Activated naive CD4-positive, alpha-beta T cell treated with anti-CD3 and anti-CD28 coated beads, Interleukin-2, amount 10 ng/mL, durations not matched to agents 7 days and 5 days (primary cell): ENCODE measurements at regions not wholly inside any gene's neighbourhood (a gene's known extent, or its start where the extent isn't known, plus 50 kb on each side); places are given as distances from the start of the nearest gene placed in this dataset.

ENCODE experiments used
- CTCF ChIA-PET: fragments of 350-600 bp; sonication (Branson Sonifier 250); formaldehyde crosslinking; loops from one replicate; lab custom pipeline; 2021; ENCODE audit warnings: antibody characterized with exemption; lab: Charles Lee
- DNase-seq: peaks from one replicate; pipeline ENCODE4 v3.0.0-alpha.2; 2020
- H3K27ac Mint-ChIP-seq: one replicate; pipeline ENCODE4 v1.8.0; 2021; ENCODE audit warnings: mild to moderate bottlenecking, moderate library complexity, mixed read lengths
- H3K27me3 Mint-ChIP-seq: one replicate; pipeline ENCODE4 v1.8.0; 2021; ENCODE audit warnings: mild to moderate bottlenecking, mixed read lengths
- H3K36me3 Mint-ChIP-seq: one replicate; pipeline ENCODE4 v1.8.0; 2021; ENCODE audit warnings: mixed read lengths
- H3K4me1 Mint-ChIP-seq: one replicate; pipeline ENCODE4 v1.8.0; 2021; ENCODE audit warnings: mixed read lengths
- H3K4me3 Mint-ChIP-seq: one replicate; pipeline ENCODE4 v1.8.0; 2021; ENCODE audit warnings: mild to moderate bottlenecking, moderate library complexity, mixed read lengths
- H3K9me3 Mint-ChIP-seq: one replicate; pipeline ENCODE4 v1.8.0; 2021; ENCODE audit warnings: mixed read lengths

DNA sequence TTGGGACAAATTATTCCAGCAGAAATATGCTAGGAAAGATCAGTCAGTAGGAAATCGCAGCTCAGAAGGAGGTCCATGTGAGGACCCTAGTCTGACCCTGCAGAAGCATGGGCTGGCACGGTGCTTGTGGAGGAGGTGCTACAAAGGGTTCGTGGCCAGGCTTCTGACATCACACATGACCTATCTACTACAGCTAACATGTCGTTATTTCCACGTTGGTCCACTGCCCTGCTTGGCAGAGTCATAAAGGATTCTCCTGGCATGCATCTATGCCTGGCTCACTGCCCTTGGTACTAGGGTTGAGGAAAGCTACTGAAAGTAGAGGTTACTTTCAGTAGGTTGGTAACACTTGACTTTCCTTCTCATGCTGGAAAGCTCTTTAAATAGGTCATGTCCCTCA is 118.1 kb upstream of the SHISA6 start:
- no peaks in the 10 kb centered on the region for H3K4me1 Mint-ChIP-seq
- no peaks in the 10 kb centered on the region for H3K36me3 Mint-ChIP-seq
- CTCF ChIA-PET = no interaction called here

DNA sequence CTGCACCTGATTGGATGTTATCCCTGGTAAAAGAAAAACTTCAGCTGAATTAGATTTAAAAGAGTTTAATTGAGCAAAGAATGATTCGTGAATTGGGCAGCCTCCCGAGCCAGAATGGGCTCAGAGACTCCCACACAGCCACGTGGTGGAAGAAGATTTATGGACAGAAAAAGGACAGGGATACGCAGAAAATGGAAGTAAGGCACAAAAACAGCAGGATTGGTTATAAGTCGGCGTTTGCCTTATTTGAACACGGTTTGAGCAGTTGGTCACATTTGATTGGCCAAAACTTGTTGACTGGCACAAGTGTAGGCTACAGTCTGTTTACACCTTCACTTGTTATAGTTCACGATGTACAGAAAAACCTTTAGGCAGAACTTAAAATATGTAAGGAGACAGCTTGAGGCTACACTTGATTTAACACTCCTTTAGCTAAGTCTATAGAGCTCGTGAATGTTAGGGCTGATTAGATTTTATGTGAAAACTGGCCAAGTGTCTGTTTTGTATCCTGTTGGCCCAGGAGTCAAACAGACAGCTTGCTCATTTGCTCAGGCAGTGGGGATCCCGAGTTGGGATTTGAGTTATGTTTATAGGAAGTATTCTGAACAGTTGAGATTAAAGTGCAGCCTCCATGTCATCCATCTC is 119.5 kb upstream of the SHISA6 start:
- H3K9me3 Mint-ChIP-seq = peaks cover 10% of the 10 kb centered on the region
- H3K27ac Mint-ChIP-seq = no peak overlapping the region
- no peak for DNase-seq
- H3K4me1 Mint-ChIP-seq = no peaks in the 10 kb centered on the region
- no peak overlapping the region for H3K4me3 Mint-ChIP-seq
- H3K36me3 Mint-ChIP-seq = no peaks in the 10 kb centered on the region
- CTCF ChIA-PET = no interaction called here
- no peaks in the 10 kb centered on the region for H3K27me3 Mint-ChIP-seq

More for the DNA sequence above, 118.1 kb upstream of the SHISA6 start:
- Mint-ChIP-seq H3K4me3 (no peak overlapping the region), H3K9me3 (peaks cover 9% of the 10 kb centered on the region), H3K27ac (no peak overlapping the region), H3K27me3 (no peaks in the 10 kb centered on the region)
- DNase-seq = no peak

DNA sequence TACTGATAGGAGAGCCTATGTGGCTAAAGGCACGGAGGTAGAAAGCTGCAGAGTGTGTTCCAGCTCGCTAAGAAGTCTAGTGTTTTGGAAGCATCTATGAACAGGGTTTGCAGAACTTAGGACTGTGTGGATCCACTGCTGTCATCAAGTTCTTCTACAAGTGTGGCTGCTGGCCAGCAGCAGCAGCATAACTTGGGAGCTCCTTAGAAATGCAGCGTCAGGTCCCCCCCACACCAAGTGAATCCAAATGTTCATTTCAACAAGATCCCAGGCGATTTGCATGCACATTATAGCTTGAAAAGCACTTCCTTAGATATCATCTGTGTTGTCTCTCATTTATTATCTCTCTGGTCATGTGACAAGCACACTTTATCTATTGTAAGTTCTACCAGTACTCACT is 131.9 kb upstream of the SHISA6 start:
- Mint-ChIP-seq H3K27ac (no peak overlapping the region), H3K27me3 (no peaks in the 10 kb centered on the region), H3K36me3 (no peaks in the 10 kb centered on the region), H3K9me3 (peaks cover 10% of the 10 kb centered on the region), H3K4me1 (no peaks in the 10 kb centered on the region), H3K4me3 (no peak overlapping the region)
- CTCF ChIA-PET = no interaction called here
- no peak for DNase-seq

DNA sequence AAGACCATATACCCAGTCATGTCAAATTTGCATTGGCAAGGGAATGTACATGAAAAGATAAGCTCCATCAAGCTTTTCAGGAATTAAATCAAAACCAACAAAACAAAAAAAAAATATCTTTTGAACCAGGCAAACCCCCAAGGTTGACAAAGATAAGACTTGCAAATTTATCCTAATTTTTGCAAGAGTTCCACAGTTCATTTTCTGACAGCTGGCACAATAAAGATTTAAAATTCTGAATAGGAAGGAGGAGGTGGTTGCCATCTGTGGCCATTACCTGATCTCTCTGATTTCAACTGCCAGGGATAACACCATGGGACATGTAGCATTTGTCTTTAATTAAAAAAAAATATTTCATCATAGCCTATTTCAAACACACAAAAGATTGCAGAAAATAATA is 135.9 kb upstream of the SHISA6 start:
- no peaks in the 10 kb centered on the region for H3K27me3 Mint-ChIP-seq
- CTCF ChIA-PET = no interaction called here
- no peaks in the 10 kb centered on the region for H3K4me1 Mint-ChIP-seq
- H3K36me3 Mint-ChIP-seq = no peaks in the 10 kb centered on the region
- H3K4me3 Mint-ChIP-seq = no peak overlapping the region
- H3K27ac Mint-ChIP-seq = no peak overlapping the region
- no peak for DNase-seq
- peaks cover 10% of the 10 kb centered on the region for H3K9me3 Mint-ChIP-seq

DNA sequence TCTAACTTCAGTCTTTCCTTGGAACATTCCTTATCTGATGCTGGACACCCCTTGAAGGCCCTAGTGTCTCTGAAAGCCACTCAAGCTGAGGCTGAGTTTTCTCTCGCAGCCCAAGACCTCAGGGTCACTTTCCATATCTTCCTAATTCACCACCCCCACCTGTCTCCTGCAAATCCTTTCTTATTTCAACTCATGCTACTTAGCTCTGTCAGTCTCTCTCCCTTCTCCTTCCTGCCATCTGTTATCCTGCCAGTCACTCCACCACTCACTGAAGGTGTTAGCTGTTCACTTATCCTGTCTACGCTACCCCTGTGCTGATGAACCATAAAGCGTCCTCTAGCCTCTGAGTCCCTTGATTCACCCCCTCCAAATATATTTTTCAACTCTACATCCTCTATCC is 143.9 kb upstream of the SHISA6 start:
- H3K4me1 Mint-ChIP-seq = no peaks in the 10 kb centered on the region
- CTCF ChIA-PET = no interaction called here
- peaks cover 9% of the 10 kb centered on the region for H3K9me3 Mint-ChIP-seq
- H3K36me3 Mint-ChIP-seq = no peaks in the 10 kb centered on the region
- DNase-seq = no peak
- H3K27ac Mint-ChIP-seq = no peak overlapping the region
- no peak overlapping the region for H3K4me3 Mint-ChIP-seq
- no peaks in the 10 kb centered on the region for H3K27me3 Mint-ChIP-seq

DNA sequence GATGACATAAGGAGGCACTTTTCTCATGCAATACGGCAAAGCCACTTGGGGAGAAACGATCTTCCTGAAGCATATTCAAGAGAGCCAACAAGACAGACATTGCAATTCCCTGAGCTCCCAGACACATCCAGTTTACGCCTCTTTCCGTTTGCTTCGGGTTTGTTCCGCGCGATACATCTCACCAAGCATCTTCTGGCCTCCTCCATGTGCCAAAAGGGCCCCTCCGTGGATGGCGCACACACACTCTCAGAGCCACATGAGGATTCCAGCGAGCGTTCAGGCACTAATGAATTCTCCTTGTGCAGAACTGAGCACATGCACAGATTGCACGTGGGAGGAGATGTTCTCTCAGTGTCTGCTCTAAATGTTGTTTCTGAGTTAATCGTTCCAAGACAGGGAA is 146.7 kb upstream of the SHISA6 start:
- Mint-ChIP-seq H3K27ac (no peak overlapping the region), H3K36me3 (no peaks in the 10 kb centered on the region), H3K27me3 (no peaks in the 10 kb centered on the region), H3K9me3 (peaks cover 7% of the 10 kb centered on the region), H3K4me3 (no peak overlapping the region), H3K4me1 (no peaks in the 10 kb centered on the region)
- DNase-seq = no peak
- CTCF ChIA-PET = no interaction called here

DNA sequence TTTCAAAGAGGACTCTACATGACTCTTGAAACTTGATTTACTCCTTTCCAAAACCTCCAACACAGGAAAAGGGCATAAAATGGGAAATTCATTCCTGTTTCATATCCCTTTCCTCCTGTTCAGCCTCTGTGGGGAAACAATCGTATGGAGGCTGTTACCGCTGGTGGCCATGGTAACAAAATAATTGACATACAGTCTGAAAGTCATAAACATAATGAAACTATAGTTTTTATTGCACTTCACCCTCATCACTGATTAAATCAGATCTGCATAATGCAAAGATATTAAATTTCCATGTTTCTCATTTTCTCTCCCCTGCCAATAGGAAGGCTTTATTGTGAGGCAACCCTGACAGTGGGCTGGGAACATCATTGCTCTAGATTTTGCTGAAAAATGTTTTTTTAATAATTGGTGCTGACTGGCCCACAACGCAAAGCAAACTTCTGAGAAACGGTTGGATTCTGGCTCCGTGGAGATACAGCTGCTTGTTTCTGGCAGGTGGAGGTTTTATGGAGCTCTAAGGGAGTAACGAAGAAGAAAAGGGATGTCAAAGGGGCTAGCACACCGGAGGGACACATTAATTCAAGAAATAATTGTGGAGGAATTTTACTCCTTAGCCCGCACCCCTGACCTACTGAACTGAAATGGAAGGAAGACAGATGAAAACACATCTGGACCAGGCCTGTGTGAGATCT is 154.2 kb upstream of the SHISA6 start:
- Mint-ChIP-seq H3K9me3 (peaks cover 8% of the 10 kb centered on the region), H3K36me3 (no peaks in the 10 kb centered on the region), H3K27me3 (no peaks in the 10 kb centered on the region), H3K27ac (no peak overlapping the region), H3K4me3 (no peak overlapping the region), H3K4me1 (no peaks in the 10 kb centered on the region)
- CTCF ChIA-PET = no interaction called here
- DNase-seq = no peak

DNA sequence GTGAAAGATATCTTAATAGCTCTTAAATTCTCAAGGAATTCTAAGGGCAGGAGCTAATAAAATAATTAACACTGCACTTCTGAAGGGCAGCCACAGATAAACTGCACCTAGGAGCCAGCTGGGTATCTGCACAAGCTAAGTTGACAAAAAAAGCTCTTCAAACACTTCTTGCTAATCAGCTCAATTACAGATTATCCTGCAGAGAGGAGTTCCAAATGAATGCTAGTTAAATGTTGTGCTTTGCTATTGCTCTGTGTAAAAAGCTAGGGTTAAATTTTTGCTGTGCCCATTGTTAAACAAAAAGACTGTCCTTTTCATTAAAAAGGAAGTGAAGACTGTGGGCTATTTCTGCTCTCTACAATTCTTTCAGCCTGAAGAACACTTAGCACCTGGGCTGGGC is 158.5 kb upstream of the SHISA6 start:
- Mint-ChIP-seq H3K4me3 (no peak overlapping the region), H3K27ac (no peak overlapping the region), H3K9me3 (peaks cover under 1% of the 10 kb centered on the region), H3K36me3 (no peaks in the 10 kb centered on the region), H3K4me1 (no peaks in the 10 kb centered on the region), H3K27me3 (no peaks in the 10 kb centered on the region)
- DNase-seq = no peak
- CTCF ChIA-PET = no interaction called here

DNA sequence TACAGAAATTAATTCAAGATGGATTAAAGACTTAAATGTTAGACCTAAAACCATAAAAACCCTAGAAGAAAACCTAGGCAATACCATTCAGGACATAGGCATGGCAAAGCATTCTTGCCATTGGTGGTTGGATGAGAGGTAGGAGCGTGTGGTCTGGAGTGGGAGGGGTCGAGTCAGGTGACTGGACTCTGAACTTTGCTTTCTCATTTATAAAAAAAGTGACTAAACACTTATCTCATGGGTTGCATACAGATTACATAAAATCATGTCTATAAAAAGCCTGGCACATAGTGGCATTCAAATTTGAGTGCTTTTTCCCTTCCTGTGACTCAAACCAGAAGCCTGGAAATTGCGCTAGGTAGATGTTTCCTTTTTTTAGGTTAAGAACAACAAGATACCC is 159.7 kb upstream of the SHISA6 start:
- CTCF ChIA-PET = no interaction called here
- H3K36me3 Mint-ChIP-seq = no peaks in the 10 kb centered on the region
- H3K9me3 Mint-ChIP-seq = no peaks in the 10 kb centered on the region
- no peaks in the 10 kb centered on the region for H3K27me3 Mint-ChIP-seq
- no peak overlapping the region for H3K27ac Mint-ChIP-seq
- no peaks in the 10 kb centered on the region for H3K4me1 Mint-ChIP-seq
- H3K4me3 Mint-ChIP-seq = no peak overlapping the region
- no peak for DNase-seq

DNA sequence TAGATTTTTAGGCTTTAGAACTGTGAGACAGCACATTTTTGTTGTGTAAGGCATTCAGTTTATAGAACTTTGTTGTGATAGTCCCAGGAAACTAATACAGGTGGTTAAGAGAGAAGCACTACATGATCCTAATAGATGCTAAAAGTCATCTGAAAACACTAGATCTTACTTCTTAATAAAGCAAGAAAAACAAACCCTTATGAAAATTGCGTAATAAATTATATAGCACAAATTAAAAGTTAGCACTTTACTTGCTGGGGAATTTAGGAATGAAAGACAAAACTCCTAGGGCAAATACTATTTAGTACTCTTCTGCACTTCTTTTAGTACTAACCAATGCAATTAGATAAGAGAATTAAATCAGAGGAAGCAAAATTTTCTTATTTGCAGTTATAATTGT is 163.3 kb upstream of the SHISA6 start:
- no peak for DNase-seq
- no peak overlapping the region for H3K4me3 Mint-ChIP-seq
- no peaks in the 10 kb centered on the region for H3K27me3 Mint-ChIP-seq
- no peaks in the 10 kb centered on the region for H3K36me3 Mint-ChIP-seq
- H3K4me1 Mint-ChIP-seq = no peaks in the 10 kb centered on the region
- no peak overlapping the region for H3K27ac Mint-ChIP-seq
- no peaks in the 10 kb centered on the region for H3K9me3 Mint-ChIP-seq
- CTCF ChIA-PET = no interaction called here

DNA sequence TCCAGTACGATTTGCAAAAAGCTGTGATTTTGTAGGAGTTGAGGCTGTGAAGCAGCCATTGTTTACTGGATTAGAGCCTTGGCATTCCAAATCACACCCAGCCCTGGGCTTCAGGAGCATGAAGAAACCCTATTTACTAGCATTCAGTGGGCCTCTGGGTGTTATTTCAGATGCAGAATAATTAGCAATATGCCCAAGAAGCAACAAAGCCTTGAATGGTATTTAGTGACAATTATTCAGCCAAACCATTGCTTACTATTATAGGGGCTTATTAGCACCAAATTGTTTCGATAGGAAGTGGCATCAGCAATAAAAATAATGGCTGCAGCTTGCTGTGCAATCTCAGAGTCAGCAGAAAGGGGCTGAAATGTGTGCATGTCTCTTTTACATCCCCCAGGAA is 166.6 kb upstream of the SHISA6 start:
- no peak overlapping the region for H3K27ac Mint-ChIP-seq
- H3K9me3 Mint-ChIP-seq = peaks cover 4% of the 10 kb centered on the region
- no peak for DNase-seq
- CTCF ChIA-PET = no interaction called here
- no peaks in the 10 kb centered on the region for H3K4me1 Mint-ChIP-seq
- H3K4me3 Mint-ChIP-seq = no peak overlapping the region
- no peaks in the 10 kb centered on the region for H3K27me3 Mint-ChIP-seq
- H3K36me3 Mint-ChIP-seq = no peaks in the 10 kb centered on the region

DNA sequence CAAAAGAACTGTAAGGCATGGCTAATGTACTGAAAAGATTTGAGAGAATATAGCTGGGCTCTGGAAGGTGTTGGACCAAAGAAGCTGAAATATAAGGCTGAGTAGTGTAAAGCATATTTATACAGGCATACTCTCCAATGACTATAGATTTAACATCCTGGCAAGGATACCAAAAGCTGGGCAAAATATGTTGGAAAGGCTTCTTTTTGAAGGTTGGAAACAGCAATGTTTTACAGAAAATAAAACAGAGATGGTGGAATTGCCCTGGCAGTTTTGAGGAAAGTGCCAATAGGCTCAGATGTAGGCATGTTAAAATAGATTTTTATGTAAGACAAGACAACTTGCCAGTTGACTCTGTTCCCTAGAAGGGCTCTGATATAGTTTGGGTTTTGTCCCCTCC is 184.1 kb upstream of the SHISA6 start:
- Mint-ChIP-seq H3K4me1 (no peaks in the 10 kb centered on the region), H3K9me3 (peaks cover 10% of the 10 kb centered on the region), H3K27ac (no peak overlapping the region), H3K4me3 (no peak overlapping the region), H3K27me3 (no peaks in the 10 kb centered on the region), H3K36me3 (no peaks in the 10 kb centered on the region)
- CTCF ChIA-PET = no interaction called here
- no peak for DNase-seq

DNA sequence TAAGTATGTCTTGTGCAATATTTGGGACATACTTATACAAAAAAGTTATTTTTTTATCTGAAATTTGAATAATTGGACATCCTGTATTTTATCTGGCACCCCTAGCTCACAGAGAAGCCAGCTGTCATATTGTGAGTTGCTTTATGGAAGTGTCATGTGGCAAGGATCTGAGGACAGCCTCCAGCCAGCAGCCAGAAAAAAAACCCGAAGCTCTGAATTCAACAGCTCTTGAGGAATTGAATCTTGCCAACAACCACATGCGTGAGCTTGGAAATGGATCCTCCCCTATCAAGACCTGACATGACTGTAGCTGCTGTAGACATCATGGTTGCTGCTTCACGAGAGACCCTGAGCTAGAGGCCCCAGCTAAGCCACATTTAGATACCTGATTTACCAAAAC is 187.2 kb upstream of the SHISA6 start:
- H3K27ac Mint-ChIP-seq = no peak overlapping the region
- CTCF ChIA-PET = no interaction called here

DNA sequence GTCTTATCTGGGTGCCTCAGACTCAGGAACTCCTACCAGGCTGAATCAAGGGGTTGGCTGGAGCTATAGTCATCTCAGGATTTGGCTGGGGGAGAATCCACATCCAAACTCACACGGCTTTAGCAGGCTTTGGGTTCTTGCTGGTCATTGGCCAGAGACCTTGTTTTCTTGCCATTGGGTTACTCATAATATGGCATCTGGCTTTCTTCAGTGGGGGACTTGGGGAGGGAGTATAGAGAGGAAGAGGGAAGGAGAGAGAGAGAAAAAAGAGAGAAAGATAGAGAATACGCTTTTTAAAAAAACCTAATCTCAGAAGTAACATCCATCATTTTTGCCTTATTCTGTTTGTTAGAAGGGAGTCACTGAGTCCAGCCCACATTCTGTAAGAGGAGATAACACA is 191.5 kb upstream of the SHISA6 start:
- no peaks in the 10 kb centered on the region for H3K27me3 Mint-ChIP-seq
- no peak for DNase-seq
- H3K4me3 Mint-ChIP-seq = no peak overlapping the region
- no peaks in the 10 kb centered on the region for H3K9me3 Mint-ChIP-seq
- no peaks in the 10 kb centered on the region for H3K36me3 Mint-ChIP-seq
- CTCF ChIA-PET = no interaction called here
- H3K27ac Mint-ChIP-seq = no peak overlapping the region
- H3K4me1 Mint-ChIP-seq = no peaks in the 10 kb centered on the region

More for the DNA sequence above, 187.2 kb upstream of the SHISA6 start:
- Mint-ChIP-seq H3K9me3 (peaks cover 6% of the 10 kb centered on the region), H3K36me3 (no peaks in the 10 kb centered on the region), H3K4me1 (no peaks in the 10 kb centered on the region), H3K4me3 (no peak overlapping the region), H3K27me3 (no peaks in the 10 kb centered on the region)
- no peak for DNase-seq

DNA sequence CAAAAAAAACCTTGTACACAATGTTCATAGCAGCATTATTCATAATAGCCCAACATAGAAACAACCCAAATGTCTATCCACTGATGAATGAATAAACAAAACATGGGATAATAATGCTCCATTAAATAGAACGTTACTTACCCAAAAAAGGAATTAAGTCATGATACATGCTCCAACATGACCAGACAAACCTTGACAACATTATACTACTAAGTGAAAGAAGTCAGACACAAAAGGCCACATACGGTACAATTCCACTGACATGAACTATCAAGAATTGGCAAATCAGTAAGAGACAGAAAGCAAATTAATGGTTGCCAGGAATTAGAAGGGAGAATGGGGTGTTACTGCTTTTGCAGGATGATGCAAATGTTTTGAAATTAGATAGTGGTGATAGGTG is 193.8 kb upstream of the SHISA6 start:
- H3K27me3 Mint-ChIP-seq = no peaks in the 10 kb centered on the region
- no peak overlapping the region for H3K4me3 Mint-ChIP-seq
- no peaks in the 10 kb centered on the region for H3K4me1 Mint-ChIP-seq
- H3K9me3 Mint-ChIP-seq = no peaks in the 10 kb centered on the region
- DNase-seq = no peak
- CTCF ChIA-PET = no interaction called here
- H3K27ac Mint-ChIP-seq = no peak overlapping the region
- H3K36me3 Mint-ChIP-seq = no peaks in the 10 kb centered on the region
